ENCODE measurements at regions not wholly inside any gene's neighbourhood (a gene's known extent, or its start where the extent isn't known, plus 50 kb on each side); places are given as distances from the start of the nearest gene placed in this dataset.

- Histone ChIP-seq H4K20me1 (ENCODE audit: control insufficient read depth, insufficient read depth, insufficient read length) (no peaks in the 10 kb centered on the region), H4K8ac (replicated peaks; ENCODE audit: insufficient read length, low read depth, low read length) (no peak overlapping the region), H3K9me3 (ENCODE audit: control insufficient read depth, low read depth, low read length) (no peaks in the 10 kb centered on the region), H2BK20ac (ENCODE audit: low read depth, low read length, poor library complexity, severe bottlenecking) (no peak overlapping the region), H3K79me1 (ENCODE audit: insufficient read depth, low read depth, low read length, poor library complexity, severe bottlenecking) (no peaks in the 10 kb centered on the region), H4K91ac (ENCODE audit: insufficient read length, low read depth, low read length) (no peak overlapping the region), H3K4me1 (ENCODE audit: insufficient read depth, low read length) (no peaks in the 10 kb centered on the region), H3K18ac (ENCODE audit: insufficient read length, low read depth, low read length) (no peak overlapping the region), H3K79me2 (ENCODE audit: insufficient read depth, low read length) (no peaks in the 10 kb centered on the region), H3K27me3 (ENCODE audit: insufficient read depth, low read length) (no peaks in the 10 kb centered on the region), H2BK15ac (ENCODE audit: low read depth, low read length) (no peak overlapping the region), H3K4me2 (ENCODE audit: insufficient read depth, insufficient read length, low read length) (no peak overlapping the region), H3T11ph (ENCODE audit: low read length) (no peak overlapping the region), H3K23ac (ENCODE audit: insufficient read length, low read depth, low read length) (no peak overlapping the region), H3K56ac (ENCODE audit: insufficient read length, low read depth, low read length) (no peak overlapping the region), H2BK12ac (ENCODE audit: insufficient read length, low read depth, low read length) (no peak overlapping the region), H2AFZ (ENCODE audit: low read length) (no peak overlapping the region), H2BK5ac (ENCODE audit: insufficient read length, low read length) (no peak overlapping the region), H3K4ac (ENCODE audit: low read depth, low read length) (no peak overlapping the region), H3K9ac (ENCODE audit: extremely low read depth, insufficient read length, low read length) (no peak overlapping the region), H2BK120ac (ENCODE audit: low read depth, low read length, poor library complexity, severe bottlenecking) (no peak overlapping the region), H2AK5ac (ENCODE audit: insufficient read length, low read length) (no peak overlapping the region), H3K14ac (ENCODE audit: insufficient read depth, low read length) (no peak overlapping the region), H3K27ac (ENCODE audit: insufficient read length, low read depth, low read length) (no peak overlapping the region), H4K5ac (ENCODE audit: insufficient read length, low read depth, low read length) (no peak overlapping the region), H3K23me2 (ENCODE audit: insufficient read length, low read depth, low read length, poor library complexity, severe bottlenecking) (no peaks in the 10 kb centered on the region)
- peaks cover 0 to 9% (median 6%) of the 10 kb centered on the region in 3 experiments; a peak in 3 of 7 replicates for H3K36me3 Mint-ChIP-seq (ENCODE audit: insufficient read depth in 1 of 3, low read depth in 3 of 3)
- H3K4me1 Mint-ChIP-seq: peaks cover 0 to 4% of the 10 kb centered on the region in 2 experiments; a peak in 1 of 4 replicates
- H3K27ac Mint-ChIP-seq: 0 out of 7 replicates have a peak overlapping the region, but pooled peaks of 1 of the 3 experiments have one; percentile 40
- H3K4me3 Mint-ChIP-seq: no peak overlapping the region
- TF ChIP-seq CTCF (conservative IDR thresholded peaks at IDR 0.05): no peak
- H3K27me3 Mint-ChIP-seq (ENCODE audit: low read depth): no peaks in the 10 kb centered on the region
- no peak for DNase-seq
- H3K9me3 Mint-ChIP-seq: peaks cover 11 to 18% of the 10 kb centered on the region in 2 experiments; a peak in 4 of 5 replicates
These were observed 176.9 kb upstream of the OPRM1 start for GRCh38 chr6:153862139-153862538.
